Activated CD4-positive, alpha-beta T cell treated with anti-CD3 and anti-CD28 coated beads, Interleukin-2, amount 50 U/mL, for 4 hours (primary cell): ENCODE measurements at regions not wholly inside any gene's neighbourhood (a gene's known extent, or its start where the extent isn't known, plus 50 kb on each side); places are given as distances from the start of the nearest gene placed in this dataset.

Experiments
- DNase-seq, 2 experiments: peaks; one replicate each; pipeline ENCODE4 v3.0.0-alpha.2; 2020

DNA sequence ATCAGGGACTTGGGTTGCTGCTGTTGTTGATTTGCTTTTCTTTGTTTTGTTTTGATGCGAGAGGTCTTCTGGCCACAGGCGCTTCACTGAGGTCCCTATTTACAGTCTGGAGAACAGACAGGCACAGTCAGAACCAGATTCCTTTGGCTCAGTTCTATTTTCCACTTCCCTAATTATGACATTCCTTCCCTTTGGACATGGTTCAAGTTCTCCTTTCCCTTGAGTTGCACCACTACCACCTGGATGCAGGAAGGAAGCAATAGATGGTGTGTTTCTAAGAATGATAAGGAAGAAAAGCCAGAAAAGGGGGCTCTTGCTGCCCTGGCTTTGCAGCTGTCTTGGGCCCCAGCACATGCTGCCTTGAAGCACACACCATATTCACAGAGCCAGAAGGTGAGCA, 160.6 kb downstream of the MAF start:
- DNase-seq = no peak

DNA sequence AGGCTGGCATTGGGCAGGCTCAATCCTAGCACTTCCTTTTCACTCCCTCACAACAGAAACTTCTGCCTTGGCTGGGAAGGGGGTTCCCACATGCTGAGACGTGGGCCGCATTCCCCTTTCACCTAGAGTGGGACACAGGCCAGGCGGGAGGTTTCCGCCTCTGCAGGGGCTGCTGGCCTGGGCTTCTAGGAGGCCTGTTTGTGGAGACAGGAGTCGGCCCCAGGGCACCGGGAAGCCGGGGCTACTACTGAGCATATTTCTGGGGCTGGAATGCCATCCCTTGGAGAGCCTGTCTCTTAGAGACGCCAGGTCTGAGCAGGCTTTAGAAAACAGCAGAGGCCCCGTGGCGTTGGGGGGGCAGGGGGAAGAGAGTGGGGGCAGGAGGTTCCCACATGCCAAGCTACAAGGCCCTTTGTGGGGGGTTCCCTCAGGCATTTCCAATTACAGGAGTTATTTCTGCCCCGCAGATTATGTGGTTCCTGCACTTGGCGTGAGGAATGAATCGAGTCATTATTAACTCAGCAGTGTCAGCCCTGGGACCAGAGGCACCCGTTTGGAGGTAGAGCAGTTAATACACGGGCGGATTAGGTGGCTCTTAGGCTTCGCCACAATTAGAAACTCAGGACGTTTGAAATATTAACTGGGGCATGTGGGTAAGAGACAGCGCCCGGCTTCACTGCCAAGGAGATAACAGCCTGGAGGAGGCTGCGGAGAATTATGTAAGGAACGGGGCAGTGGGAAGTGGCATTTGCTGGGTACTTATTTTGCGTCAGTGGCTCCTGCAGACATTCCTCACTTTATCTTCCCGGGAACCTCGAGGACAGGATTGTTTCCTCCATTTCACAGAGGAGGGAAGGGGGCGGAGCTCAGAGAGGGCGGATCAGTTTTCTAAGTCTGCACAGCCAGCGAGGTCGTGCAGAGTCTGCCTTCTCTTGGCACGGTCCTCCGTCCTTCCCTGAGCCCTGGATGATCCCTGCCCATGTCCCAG, 162.5 kb downstream of the MAF start:
- no peak for DNase-seq

DNA sequence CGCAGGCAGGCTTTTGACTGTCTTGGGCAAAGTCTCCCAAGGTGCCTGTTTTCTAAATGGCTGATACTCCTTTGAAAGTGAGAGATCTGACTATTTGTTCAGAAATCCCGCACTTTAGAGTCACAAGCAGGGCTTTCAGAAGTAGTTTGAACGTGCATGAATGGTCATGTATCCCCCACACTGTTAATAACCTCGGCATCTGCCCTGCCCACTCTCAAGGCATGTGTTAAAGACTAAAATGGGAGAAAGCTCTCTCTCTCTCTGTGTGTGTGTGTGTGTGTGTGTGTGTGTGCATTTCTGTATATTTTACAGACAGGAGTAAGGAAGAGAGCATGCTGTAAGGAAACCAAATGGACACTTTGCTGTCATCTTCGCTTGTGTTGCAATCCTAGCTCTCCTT, 163.7 kb downstream of the MAF start:
- DNase-seq = no peak

DNA sequence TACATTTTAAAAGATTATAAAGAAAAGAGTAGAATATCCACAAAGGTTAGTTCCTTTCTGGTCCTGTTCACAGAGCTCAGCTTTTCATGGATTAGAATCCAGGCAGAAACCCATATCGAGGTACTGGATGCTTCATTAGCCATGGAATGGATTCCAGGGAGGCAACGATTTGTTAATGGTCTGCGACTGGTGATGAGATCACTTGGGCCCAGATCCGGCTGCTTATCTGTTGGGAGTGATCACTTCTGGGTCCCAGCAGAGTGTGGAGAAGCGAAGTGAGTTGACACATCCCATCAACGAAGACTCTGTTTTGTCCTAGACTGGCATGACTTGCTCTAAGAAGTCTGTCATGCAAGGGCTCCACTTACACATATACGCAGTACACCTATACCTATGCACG, 165.8 kb downstream of the MAF start:
- DNase-seq = no peak

DNA sequence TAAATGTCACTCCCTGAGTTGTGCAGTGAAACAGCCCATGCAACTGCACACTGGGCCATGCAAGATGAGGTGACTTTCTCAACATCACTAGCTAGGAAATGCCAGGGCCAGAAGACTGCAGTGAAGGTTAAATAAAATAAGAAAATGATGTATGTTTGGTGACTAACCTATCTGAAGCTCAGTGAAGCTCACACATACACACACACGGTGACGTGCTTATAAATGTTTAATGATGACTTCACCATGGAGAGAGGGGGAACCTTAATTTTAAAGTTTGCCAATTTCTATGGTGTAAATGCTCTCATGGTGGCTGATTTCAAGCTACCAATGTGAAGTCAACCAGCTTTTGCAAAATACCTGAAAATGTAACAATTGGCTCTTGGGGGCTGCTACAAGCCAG, 166.4 kb downstream of the MAF start:
- DNase-seq = no peak

GRCh38 chr16:79431923-79432322, 168.6 kb downstream of the MAF start:
- DNase-seq = no peak

DNA sequence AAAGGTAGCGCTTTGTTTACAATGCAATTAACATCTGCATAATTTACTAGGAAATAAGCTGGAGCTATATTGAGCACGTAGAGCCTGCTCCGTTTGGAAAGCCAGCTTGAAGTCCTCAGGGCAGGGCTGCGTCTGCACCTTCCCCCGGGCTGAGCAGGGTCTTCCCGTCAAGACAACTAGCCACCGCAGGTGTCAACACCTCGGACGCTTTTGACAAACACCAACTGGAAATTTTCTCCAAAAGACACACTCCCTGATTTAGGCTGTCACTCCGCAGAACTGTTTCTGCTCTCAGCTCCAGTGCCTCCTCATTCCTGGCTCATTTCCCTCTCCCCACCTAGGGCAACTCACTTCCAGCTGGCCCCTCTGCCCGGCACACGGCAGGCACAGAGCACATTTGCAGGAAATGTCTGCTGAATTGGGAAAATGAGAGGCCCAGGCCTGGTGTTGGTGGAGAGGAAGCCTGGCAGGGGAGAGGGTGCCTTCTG, 170.3 kb downstream of the MAF start:
- DNase-seq = no peak

DNA sequence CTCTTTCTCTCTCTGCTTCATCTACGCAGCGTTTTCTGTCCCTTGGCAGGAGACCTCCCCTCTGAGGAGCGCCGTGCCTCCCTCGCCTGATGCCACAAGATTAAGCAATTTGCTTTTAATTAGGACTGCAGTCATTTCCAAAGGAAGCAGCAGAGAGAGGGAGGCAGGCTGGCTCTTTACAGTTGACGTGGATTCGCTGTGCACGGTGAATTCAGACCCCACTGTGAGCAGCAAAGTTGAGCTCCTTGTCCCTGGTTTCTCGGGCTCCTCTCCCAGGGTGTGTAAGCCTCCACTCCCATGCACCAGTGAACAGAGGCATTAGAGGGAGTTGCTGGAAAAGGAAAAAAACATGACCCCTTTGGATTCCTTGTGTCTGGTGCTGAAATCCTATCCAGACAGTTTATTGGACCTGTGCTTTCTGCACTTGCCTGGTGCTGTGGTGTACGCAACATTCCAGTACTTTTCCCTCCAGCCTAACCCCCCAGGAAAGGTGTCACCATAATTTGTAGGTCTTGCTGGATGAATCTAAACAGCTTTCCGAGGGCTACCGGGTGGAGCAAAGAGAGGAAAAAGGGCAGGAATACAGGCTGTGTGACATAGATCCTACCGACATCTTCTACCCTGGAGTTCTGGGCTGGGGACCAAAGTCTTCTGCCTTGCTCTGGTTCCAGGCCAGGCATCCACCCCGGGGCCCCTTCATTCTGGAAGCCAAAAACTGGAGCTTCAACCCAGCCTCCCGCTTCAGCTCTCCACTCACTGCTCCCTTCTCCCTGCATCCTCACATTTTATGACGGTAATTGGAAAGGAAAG, 171.0 kb downstream of the MAF start:
- DNase-seq = no peak

DNA sequence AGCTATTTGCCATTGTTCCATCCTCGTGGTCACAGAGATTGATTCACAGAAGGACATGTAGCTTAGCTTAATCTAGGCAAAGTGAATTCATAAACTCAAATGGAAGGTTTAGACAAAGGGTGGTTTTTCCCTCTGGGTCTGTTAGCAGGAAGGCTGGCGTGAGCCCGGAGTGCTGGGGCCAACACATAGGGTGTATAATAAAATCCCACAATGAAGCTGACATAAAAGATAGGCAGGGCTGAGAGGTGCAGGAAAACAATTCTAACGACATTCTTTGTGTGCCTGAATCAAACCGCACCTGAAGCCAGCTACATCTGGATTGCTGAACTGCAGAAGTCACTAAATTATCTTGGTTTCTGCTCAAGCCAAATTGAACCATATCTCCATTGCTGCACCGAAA, 173.9 kb downstream of the MAF start:
- no peak for DNase-seq

GRCh38 chr16:79422064-79422463, 178.5 kb downstream of the MAF start:
- no peak for DNase-seq

DNA sequence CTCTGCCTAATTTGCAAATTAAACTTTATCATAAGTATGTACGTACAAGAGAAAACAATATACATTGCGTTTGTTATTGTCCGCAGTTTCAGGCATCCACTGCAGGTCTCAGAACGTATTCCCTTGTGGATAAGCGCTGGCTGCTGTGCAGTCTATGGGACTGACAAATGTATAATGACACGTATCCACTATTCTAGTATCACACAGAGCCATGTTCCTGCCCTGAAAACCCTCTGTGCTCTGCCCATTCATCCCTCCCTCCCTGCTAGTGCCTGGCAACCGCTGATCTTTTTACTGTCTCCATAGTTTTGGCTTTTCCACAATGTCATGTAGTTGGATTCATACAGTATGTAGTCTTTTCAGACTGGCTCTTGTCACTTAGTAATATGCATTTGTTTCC, 179.4 kb downstream of the MAF start:
- no peak for DNase-seq

- DNase-seq = no peak
Measured at GRCh38 chr16:79420493-79420892, 180.0 kb downstream of the MAF start.

- no peak for DNase-seq
Measured at GRCh38 chr16:79419148-79419547, 181.4 kb downstream of the MAF start.

- DNase-seq = no peak
Measured at GRCh38 chr16:79417601-79418008, 182.9 kb downstream of the MAF start.

GRCh38 chr16:79415983-79416640, 184.4 kb downstream of the MAF start:
- no peak for DNase-seq

GRCh38 chr16:79412783-79413225, 187.7 kb downstream of the MAF start:
- no peak for DNase-seq

GRCh38 chr16:79411805-79412204, 188.7 kb downstream of the MAF start:
- DNase-seq = no peak

GRCh38 chr16:79411357-79411756, 189.2 kb downstream of the MAF start:
- no peak for DNase-seq

- DNase-seq = no peak
Measured at GRCh38 chr16:79409978-79410377, 190.6 kb downstream of the MAF start.

DNA sequence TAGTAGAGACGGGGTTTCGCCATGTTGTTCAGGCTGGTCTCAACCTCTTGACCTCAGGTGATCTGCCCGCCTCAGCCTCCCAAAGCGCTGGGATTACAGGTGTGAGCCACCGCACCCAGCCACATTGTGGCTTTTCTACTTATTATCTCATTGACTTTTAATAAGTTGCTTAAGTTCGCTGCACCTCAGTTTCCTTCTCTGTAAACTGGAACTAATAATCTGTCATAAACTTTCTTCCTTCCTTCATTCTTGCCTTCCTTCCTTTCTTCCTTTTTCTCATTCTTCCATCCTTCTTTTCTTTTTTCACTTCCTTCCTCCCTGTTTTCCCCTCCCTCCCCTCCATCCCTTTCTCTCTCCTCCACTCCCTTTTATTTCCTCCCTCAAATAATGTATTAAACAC, 192.2 kb downstream of the MAF start:
- DNase-seq = no peak

DNA sequence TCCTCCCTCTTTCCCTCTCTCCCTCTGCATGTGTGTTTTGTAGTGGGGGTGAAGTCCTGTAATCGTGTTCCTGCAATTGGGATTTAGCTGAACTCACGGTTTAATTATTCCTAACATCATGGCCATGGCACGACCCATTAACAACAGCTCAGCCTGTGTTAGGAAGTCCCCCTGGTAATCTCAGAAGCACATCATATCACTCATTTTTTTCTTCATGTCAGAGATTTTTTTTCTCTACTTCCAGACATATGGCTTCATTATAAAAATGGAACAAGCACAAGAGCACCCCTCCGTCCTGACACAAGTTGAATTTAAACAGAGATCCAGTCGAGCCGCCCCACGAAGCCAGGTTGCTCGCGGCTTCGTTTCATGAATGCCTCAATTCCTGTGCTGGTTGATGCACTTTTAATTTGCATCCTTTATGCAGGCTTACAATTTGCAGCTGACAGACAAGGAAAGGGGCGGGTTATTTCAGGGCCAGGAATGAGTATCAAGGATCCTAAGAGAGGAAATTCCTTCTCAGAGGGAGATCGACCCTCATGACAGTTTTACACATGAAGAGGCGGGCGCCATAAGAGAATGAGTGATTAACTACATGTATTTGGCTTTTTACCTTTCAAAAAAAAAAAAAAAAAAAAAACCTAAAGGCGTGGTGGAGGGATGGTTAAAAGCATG, 192.9 kb downstream of the MAF start:
- no peak for DNase-seq

DNA sequence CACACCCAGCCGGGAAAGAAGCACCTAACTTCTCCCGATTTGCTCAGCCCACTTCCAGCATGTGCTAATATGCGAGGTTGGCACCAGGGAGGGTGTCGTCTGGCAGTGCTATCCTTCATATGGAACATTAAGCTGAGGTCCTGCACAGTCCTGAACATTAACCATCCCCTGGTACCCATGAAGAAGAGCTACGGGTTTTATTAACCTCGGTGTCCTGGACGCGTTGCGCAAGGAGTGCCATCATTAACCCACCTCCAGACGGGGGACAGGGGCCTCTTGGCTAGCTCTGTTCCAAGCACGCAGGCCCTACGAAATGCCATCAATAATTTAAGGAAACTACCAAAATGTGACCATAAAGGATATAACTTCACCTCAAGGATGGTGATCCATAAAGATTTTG, 193.5 kb downstream of the MAF start:
- DNase-seq = no peak

DNA sequence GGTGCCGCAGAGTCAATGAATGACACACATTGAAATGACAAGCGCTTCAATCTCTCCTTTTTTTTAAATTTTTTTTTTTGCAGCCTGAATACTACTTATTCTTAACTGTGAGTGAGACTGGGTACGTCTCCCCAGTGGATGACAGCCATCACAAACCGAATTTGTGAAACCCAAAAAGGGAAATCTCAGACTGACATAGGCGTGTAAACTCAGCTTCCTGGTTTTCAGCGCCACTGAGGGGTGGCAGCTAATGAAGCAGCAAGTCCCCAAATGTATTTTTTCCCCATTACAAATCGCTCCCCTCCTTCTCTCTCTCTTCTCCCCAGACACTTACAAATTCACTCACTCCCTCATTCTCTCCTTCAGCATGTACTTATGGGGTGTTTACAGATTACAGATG, 196.0 kb downstream of the MAF start:
- DNase-seq = no peak
